Fibroblast of lung (primary cell): ENCODE measurements at regions not wholly inside any gene's neighbourhood (a gene's known extent, or its start where the extent isn't known, plus 50 kb on each side); places are given as distances from the start of the nearest gene placed in this dataset.

ENCODE experiments used
- CTCF ChIP-seq, 2 donors: IDR thresholded peaks in 1 of 2; conservative IDR thresholded peaks in 1 of 2; 1 replicate in 1 of 2; 2 replicates in 1 of 2; pipeline ENCODE4 v1.5.1; 2011 to 2012; ENCODE audit warnings: low read length in 2 of 2, control low read depth in 1 of 2, inconsistent platforms in 1 of 2, low read depth in 1 of 2, mild to moderate bottlenecking in 1 of 2
- EZH2 ChIP-seq: IDR thresholded peaks from 2 replicates; pipeline ENCODE4 v1.5.1; 2012; ENCODE audit warnings: low read length, control low read depth, mild to moderate bottlenecking; ENCODE audit errors: missing control alignments

DNA sequence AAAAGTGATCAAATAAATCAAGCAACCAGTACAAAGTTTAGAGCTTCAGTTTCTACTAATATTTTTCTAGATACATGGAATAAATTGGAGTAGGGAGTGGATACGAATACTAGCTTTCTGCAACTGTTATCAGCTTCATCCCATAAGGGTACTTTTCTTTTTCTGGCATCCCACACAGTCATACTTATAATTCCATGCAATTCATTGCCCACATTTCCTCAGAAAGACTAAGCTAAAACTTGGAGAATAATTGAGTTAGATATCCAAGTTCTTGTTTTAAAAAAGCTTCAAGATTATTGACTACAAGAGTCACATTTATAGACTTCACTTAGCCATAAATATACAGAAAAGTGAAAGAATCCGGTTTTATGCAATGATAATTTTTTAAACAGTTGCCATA, 186.9 kb downstream of the OLFM4 start:
- TF ChIP-seq CTCF (conservative IDR thresholded peaks at IDR 0.05 in 1 of 2, IDR thresholded peaks at IDR 0.05 in 1 of 2; ENCODE audit: low read depth in 1 of 2, low read length in 2 of 2) = no peak
- TF ChIP-seq EZH2 = no peak
